WI38 (cell line): ENCODE measurements at regions not wholly inside any gene's neighbourhood (a gene's known extent, or its start where the extent isn't known, plus 50 kb on each side); places are given as distances from the start of the nearest gene placed in this dataset.

Experiments
- H3K4me3 ChIP-seq: 2 replicates; pipeline ENCODE4 v1.5.1; 2011; ENCODE audit warnings: low read depth, mild to moderate bottlenecking, control low read depth, low read length
- CTCF ChIP-seq: IDR thresholded peaks from 2 replicates; pipeline ENCODE4 v1.5.1; 2012; ENCODE audit warnings: low read depth, mild to moderate bottlenecking, control low read depth, low read length

- no peak for TF ChIP-seq CTCF
- H3K4me3 ChIP-seq, result no peak overlapping the region
These were observed 228.8 kb downstream of the CDH11 start for GRCh38 chr16:64892835-64893785.

- H3K4me3 ChIP-seq, result no peak overlapping the region
- no peak for TF ChIP-seq CTCF
These were observed 232.4 kb downstream of the CDH11 start for GRCh38 chr16:64889446-64889845.

GRCh38 chr16:64887651-64888050 lies 234.2 kb downstream of the CDH11 start:
- H3K4me3 ChIP-seq, result no peak overlapping the region
- TF ChIP-seq CTCF, result no peak

- no peak for TF ChIP-seq CTCF
These were observed 239.6 kb downstream of the CDH11 start for GRCh38 chr16:64882078-64882784.

GRCh38 chr16:64880994-64881393 lies 240.9 kb downstream of the CDH11 start:
- no peak for TF ChIP-seq CTCF
- H3K4me3 ChIP-seq, result no peak overlapping the region

More at GRCh38 chr16:64882078-64882784, 239.6 kb downstream of the CDH11 start:
- no peak overlapping the region for H3K4me3 ChIP-seq

- TF ChIP-seq CTCF, result no peak
- no peak overlapping the region for H3K4me3 ChIP-seq
These were observed 241.9 kb downstream of the CDH11 start for GRCh38 chr16:64880006-64880405.

GRCh38 chr16:64878940-64879339 lies 242.9 kb downstream of the CDH11 start:
- H3K4me3 ChIP-seq, result no peak overlapping the region
- TF ChIP-seq CTCF, result no peak
